Esophagus squamous epithelium (tissue), 4 donors: ENCODE measurements at regions not wholly inside any gene's neighbourhood (a gene's known extent, or its start where the extent isn't known, plus 50 kb on each side); places are given as distances from the start of the nearest gene placed in this dataset.

Experiments
- POLR2A ChIP-seq, 4 donors: fragments of 450-650 bp; IDR thresholded peaks; one replicate each; pipeline ENCODE4 v1.6.1; 2017; ENCODE audit warnings: antibody characterized with exemption in 4 of 4, mild to moderate bottlenecking in 4 of 4, moderate library complexity in 3 of 4
- TF ChIP-seq, protein P1 (sequence below), 6 experiments: fragments of 450-650 bp in 4 of 6; fragments of 200-600 bp in 2 of 6; sonication (generic) in 2 of 6; IDR thresholded peaks; one replicate each; pipeline ENCODE4 v1.5.1; 2016 to 2019; ENCODE audit warnings: antibody characterized with exemption in 6 of 6, mild to moderate bottlenecking in 4 of 6, moderate library complexity in 4 of 6

DNA sequence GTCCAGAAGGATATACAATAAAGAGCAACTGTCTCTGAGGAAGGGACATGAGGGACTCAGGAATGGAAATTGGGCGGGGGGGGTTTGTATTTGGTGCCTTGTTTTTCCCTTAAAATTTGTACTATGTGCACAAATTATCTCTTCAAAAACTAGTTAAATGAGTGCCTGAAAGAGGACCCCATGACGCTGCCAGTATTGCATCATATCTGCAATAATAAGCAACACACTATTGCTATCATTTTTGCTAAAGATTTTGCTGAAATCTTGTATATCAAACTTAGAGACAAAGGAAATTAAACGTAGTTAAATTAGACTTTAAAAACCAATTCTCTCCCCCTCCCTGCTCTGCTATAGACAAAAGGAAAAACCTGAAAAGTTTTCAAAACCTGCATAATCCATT lies 89.7 kb upstream of the SLC30A5 start:
- TF ChIP-seq, protein P1, sequence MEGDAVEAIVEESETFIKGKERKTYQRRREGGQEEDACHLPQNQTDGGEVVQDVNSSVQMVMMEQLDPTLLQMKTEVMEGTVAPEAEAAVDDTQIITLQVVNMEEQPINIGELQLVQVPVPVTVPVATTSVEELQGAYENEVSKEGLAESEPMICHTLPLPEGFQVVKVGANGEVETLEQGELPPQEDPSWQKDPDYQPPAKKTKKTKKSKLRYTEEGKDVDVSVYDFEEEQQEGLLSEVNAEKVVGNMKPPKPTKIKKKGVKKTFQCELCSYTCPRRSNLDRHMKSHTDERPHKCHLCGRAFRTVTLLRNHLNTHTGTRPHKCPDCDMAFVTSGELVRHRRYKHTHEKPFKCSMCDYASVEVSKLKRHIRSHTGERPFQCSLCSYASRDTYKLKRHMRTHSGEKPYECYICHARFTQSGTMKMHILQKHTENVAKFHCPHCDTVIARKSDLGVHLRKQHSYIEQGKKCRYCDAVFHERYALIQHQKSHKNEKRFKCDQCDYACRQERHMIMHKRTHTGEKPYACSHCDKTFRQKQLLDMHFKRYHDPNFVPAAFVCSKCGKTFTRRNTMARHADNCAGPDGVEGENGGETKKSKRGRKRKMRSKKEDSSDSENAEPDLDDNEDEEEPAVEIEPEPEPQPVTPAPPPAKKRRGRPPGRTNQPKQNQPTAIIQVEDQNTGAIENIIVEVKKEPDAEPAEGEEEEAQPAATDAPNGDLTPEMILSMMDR (IDR thresholded peaks at IDR 0.05), result no peak
- no peak for TF ChIP-seq POLR2A (IDR thresholded peaks at IDR 0.05)
